Mononuclear cell (primary cell): ENCODE measurements at regions not wholly inside any gene's neighbourhood (a gene's known extent, or its start where the extent isn't known, plus 50 kb on each side); places are given as distances from the start of the nearest gene placed in this dataset.

Source experiments
- H3K27me3 ChIP-seq: 2 replicates; pipeline ENCODE4 v1.6.0; 2011; ENCODE audit warnings: low read length, control low read depth; ENCODE audit not compliant: insufficient read depth
- H3K4me1 ChIP-seq: 2 replicates; pipeline ENCODE4 v1.5.1; 2011; ENCODE audit warnings: mild to moderate bottlenecking, low read length, control low read depth; ENCODE audit not compliant: insufficient read depth
- H3K4me3 ChIP-seq: 2 replicates; pipeline ENCODE4 v1.5.1; 2011; ENCODE audit warnings: mild to moderate bottlenecking, low read length, moderate library complexity
- H3K9me3 ChIP-seq: 2 replicates; pipeline ENCODE4 v1.5.1; 2011; ENCODE audit warnings: low read depth, mild to moderate bottlenecking, control low read depth, low read length

DNA sequence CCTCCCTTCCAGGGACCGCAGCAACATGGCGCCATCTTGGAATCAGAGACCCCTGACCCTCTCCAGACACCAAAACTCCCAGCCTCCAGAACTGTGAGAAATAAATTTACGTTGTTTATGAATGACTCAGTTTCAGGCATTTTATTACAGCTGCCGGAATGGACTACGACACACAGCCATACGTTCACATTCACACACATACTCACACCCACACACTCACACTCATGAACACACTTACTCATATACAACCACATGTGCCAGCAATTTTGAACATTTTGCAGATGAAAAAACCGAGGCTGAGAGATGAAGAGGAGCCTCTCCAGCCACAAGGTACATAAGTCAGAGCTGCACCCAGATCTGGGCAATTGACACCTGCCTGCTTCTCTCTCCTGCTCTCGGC, 151.0 kb upstream of the RAB4A start:
- H3K27me3 ChIP-seq = no peaks in the 10 kb centered on the region
- H3K9me3 ChIP-seq = no peaks in the 10 kb centered on the region
- H3K4me1 ChIP-seq = peaks cover 6% of the 10 kb centered on the region
- H3K4me3 ChIP-seq = no peak overlapping the region

DNA sequence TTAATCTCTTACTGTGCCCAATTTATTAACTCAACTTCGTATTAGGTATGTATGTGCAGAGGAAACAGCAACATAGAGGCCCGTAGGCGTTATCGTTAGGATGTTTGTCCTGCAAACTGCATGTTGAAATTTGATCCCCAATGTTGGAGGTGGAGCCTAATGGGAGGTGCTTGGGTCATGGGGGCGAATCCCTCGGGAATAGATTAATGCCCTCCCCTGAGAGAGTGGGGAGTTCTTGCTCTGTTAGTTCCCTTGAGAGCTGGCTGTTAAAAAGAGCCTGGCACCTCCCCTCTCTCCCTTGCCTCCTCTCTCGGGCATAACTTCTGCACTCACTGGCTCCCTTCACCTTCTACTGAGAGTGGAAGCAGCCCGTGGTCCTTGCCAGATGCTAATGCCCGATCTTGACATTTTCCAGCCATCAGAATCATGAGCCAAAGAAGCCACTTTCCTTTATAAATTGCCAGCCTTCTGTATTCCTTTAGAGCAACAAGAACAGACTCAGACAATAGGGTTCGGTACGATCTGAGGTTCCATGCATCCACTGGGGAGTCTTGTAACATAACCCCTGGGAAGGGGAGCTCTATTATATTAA, 149.0 kb upstream of the RAB4A start:
- Histone ChIP-seq H3K4me3 (no peak overlapping the region), H3K4me1 (peaks cover 6% of the 10 kb centered on the region), H3K27me3 (no peaks in the 10 kb centered on the region), H3K9me3 (no peaks in the 10 kb centered on the region)

DNA sequence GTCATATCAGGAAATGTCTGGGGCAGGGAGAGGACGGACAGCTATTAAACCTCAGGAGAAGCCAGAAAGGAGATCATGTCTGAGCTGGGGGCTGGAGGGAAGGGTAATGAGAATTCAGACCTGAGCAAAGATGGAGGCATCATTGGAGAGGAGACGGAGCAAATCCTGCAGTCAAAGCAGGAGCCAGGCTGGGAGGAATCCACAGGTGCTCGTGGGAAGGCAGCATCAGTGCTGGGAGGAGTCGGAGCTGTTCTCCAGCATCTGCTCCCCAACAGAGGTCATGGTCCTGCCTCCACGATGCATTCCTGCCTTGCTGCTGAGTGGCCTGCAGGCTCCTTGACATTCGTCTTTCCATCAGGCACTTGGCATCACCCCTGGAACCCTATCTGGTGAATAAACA, 148.3 kb upstream of the RAB4A start:
- H3K9me3 ChIP-seq = no peaks in the 10 kb centered on the region
- no peaks in the 10 kb centered on the region for H3K27me3 ChIP-seq
- peaks cover 10% of the 10 kb centered on the region for H3K4me1 ChIP-seq
- H3K4me3 ChIP-seq = no peak overlapping the region

DNA sequence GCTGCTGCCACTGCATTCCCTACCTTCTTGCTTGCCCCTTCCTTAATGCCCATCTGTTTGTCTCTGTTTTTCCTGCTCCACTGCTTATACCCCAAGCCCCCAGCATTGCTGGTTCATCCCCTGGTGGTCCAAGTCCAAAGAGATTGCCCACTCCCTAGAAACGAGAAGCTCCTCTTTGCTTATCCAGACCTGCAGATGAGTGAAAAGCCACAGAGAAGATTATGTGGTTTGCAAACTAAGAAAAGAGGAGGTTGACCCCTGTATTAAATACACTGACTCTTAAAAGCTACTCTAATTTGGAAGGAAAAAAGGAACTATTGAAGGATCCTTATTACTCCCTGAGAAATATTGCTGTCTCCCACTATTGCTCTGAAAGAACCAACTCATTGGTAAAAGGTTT, 146.8 kb upstream of the RAB4A start:
- Histone ChIP-seq H3K4me3 (no peak overlapping the region), H3K27me3 (no peaks in the 10 kb centered on the region), H3K9me3 (no peaks in the 10 kb centered on the region), H3K4me1 (peaks cover 18% of the 10 kb centered on the region)

DNA sequence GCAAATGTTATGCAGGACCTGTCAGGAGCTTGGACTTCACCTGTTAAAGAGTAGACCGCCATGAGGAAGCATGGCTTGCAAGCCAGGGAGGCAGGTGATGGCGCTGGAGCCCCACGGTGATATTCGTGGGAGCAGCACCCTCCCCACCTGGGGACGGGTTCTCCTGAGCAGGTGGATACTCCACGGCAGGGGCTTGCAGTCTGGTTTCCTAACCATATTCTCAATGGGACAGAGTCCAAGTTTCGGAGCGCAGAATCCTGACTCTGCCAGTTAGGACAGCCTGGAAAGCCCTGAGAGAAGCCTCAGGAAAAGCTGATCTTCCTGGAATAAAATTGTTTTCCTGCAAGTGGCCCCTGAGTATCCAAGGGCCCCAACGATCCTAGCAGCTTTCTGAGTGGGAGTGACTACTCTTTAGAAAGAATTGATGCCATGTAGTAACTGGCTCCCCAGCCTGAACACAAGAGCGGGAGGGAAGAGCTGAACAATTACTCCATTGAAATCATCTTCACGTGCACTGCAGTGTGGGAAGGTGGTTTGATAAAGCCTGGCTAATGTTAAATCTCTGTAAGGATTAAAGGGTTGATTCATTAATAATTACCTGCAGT, 146.3 kb upstream of the RAB4A start:
- H3K9me3 ChIP-seq = no peaks in the 10 kb centered on the region
- peaks cover 23% of the 10 kb centered on the region for H3K4me1 ChIP-seq
- H3K4me3 ChIP-seq = no peak overlapping the region
- no peaks in the 10 kb centered on the region for H3K27me3 ChIP-seq

DNA sequence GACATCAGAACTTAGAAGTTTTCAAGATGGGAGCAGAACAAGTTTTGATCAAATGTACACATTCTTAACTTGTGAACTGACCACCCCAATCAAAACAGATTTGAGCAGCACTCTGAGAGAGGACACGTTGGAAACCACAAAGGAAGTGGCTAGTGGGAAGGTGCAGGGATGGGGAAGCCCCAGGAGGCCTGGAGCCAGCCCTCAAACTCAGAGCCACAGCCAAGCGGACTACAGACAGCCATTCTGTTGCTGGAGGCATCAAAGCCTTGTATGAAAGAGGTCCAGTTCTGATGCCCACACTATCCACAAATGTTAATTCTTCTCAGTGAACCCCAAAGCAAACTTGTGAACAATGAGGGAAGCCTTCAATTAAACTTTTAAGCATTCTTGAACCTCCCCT, 143.6 kb upstream of the RAB4A start:
- Histone ChIP-seq H3K27me3 (no peaks in the 10 kb centered on the region), H3K9me3 (no peaks in the 10 kb centered on the region), H3K4me1 (peaks cover 49% of the 10 kb centered on the region), H3K4me3 (no peak overlapping the region)

DNA sequence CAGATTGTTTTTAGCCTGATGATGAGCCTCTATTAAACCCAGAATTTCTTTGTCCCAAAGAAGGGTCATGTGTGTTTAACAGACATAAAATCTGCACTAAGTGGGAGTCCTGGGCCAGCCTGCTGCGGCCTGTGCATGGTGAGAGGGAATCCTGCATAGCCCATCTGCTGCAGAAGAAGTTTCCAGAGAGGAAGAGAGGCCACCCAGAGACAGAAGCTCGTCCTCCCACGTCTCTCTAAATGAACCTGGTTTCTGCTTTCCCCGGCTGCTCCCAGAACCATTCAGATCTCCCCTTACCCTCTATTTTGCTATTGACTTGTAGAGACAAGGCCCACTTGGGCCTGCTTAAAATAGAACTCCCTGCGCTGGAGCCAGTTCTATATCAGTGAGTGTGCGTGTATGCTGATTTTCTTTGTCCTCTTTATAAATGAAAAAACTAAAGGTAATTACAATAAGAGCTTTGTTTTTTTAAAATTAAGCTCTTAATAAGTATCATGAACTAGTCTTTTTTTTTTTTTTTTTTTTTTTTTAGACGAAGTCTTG, 142.8 kb upstream of the RAB4A start:
- H3K4me3 ChIP-seq = no peak overlapping the region
- H3K27me3 ChIP-seq = no peaks in the 10 kb centered on the region
- peaks cover 56% of the 10 kb centered on the region for H3K4me1 ChIP-seq
- H3K9me3 ChIP-seq = no peaks in the 10 kb centered on the region

DNA sequence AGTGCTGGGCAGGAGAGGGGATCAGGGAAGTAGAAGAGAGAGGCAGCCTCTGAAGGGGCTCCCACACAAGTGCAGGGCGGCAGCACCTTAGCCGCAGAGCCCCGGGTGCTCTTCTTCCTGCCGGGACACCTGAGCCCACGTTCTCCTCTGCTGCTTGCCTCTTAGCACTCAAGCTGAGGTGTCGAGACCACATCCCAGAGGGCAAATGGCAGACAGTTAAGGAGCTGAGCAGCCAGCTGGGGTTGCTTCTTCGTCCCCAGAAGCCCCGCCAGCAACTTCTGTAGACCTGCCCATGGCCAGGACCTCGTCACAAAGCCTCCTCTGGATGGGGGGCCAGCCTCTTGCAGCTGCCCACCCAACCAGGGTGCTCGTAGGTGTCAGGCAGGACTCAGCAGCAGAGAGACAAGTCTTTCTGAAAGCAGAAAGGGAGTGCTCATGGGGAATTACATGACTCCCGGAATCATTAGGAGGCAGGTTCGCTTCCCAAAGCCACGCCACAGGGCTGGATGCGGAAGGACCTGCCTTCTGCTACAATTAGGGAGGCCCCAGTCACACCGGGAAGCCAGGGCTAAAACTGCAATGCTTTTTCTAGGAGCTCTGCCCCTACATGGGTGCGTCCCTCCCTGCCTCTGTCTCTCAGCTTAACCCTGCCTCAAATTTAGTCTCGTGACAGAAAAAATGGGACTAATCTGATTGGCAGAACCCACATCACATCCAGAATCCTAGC, 141.4 kb upstream of the RAB4A start:
- H3K4me1 ChIP-seq = peaks cover 67% of the 10 kb centered on the region
- H3K27me3 ChIP-seq = no peaks in the 10 kb centered on the region
- H3K9me3 ChIP-seq = no peaks in the 10 kb centered on the region
- H3K4me3 ChIP-seq = no peak overlapping the region

DNA sequence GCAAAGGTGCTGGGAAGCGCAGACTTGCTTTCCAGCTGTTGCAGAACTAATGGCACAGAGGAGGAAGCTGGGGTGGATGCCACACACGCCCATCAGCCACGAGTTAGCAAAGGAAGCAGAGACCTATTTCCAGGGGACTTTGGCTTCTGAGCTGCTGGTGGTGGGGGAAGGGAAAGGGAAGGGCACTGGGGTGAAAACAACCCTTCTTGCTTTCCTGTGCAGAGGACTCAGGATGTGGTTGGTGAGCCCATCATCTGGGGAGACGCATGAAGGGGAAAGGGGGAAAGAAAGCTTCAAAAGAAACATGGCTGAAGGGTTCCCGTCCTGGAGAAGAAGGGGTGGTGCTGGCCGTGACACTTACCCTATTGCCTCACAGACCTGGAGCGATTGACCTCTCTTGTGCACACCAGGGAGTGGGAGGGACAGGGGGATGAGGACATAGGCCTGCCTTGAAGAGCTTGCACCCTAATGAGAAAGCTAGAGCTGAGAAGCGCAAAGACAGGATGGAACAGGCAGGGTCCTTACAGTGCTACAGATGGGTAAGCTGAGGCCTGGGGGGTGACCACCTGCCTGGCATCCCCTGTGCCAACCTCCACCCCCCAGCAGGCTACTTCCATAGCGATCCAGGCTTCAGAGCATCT, 140.8 kb upstream of the RAB4A start:
- no peaks in the 10 kb centered on the region for H3K9me3 ChIP-seq
- H3K4me1 ChIP-seq = peaks cover 67% of the 10 kb centered on the region
- no peak overlapping the region for H3K4me3 ChIP-seq
- no peaks in the 10 kb centered on the region for H3K27me3 ChIP-seq

DNA sequence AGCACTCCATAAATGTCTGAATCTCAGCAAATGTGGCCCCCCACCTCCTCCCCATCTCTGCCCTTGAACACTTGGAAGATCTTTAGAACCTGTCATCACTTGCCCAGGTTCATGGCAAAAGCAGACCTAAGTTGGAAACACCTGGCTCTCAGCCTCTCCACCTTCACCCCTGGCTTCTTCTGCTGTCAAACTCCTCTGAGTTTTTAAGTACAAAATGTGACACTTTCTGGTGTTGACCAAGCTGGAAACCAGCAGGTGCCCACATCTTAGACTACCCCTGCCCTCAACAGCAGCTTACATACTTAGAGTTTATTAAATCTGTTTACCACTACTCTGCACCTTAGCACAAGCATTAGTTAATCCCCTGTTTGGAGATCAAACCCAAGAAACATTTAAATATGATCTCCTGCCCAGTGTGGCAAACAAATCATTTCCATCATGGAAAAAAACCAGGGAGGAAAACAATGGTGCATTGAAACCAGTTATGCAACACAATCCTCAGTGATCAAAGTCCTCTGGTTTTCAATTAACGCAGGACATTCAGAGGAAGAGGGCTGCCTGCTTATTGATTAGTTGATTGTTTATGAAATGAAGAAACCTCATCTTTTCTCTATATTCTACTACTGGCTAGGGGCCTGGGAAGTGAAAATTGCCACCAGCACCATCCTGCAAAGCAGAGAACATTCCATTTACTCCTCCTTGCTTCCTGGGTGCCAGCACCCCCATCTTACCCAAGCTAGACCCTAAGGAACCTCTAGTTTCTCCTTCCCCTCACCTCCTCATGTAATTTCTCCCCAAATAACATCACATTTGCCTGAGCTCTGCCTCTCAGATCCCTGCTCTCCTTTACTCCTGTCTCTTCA, 139.4 kb upstream of the RAB4A start:
- H3K9me3 ChIP-seq = no peaks in the 10 kb centered on the region
- H3K4me1 ChIP-seq = peaks cover 70% of the 10 kb centered on the region
- no peak overlapping the region for H3K4me3 ChIP-seq
- no peaks in the 10 kb centered on the region for H3K27me3 ChIP-seq

DNA sequence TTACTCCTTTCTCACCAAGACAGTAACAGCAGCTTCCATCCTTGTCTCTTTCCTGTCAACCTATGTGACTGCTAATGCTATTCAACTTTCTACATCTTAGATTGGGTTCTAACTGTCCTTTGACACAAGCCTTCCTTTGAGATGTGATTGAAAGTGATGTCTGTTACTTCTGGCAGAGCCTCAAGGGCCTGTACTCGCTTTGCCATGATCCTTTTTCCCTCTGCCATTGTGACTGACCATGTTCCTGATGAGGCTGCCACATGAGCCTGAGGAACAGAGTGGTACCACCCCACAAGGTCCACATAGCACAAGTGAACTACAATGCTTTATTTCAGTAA, 138.8 kb upstream of the RAB4A start:
- Histone ChIP-seq H3K9me3 (no peaks in the 10 kb centered on the region), H3K4me1 (peaks cover 76% of the 10 kb centered on the region), H3K27me3 (no peaks in the 10 kb centered on the region), H3K4me3 (no peak overlapping the region)

DNA sequence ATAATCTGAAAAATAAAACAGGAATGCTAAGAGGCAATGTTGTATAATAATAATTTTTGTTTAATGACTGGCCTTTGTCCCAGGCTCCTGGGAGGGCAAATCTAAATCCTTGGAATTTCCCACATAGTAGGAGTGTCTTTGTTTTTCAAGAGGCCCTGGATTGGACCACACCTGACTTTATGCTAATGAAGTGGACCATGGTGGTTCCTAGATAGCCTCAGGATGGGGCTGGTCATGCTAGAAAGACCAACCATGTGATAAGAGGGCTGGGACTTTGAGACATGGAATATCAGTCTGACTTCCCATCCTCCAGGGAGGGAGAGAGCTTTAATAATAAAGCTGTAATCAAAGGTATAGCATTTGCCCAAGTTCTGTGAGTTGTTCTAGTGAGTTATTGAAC, 138.2 kb upstream of the RAB4A start:
- peaks cover 75% of the 10 kb centered on the region for H3K4me1 ChIP-seq

DNA sequence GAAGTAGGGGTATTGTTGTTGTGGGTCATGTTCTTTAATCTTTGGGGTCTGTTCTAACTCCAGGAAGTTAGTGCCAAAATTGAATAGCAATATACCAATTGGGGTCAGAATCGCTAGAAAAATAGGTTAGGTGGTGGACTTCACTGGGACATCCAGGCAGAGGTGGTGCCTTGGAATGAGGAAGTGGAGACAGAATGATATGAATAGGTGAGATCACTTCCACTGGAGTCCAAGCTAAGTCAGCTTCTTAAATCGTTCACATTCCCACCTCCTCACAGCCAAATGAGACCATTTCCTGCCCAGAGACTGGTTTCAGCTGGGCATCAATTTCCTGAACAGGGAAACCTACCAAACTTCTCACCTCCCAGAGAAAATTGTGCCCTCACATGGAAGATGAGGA, 137.8 kb upstream of the RAB4A start:
- peaks cover 70% of the 10 kb centered on the region for H3K4me1 ChIP-seq
- H3K4me3 ChIP-seq = no peak overlapping the region
- H3K9me3 ChIP-seq = no peaks in the 10 kb centered on the region
- H3K27me3 ChIP-seq = no peaks in the 10 kb centered on the region

More for the DNA sequence above, 138.2 kb upstream of the RAB4A start:
- H3K9me3 ChIP-seq = no peaks in the 10 kb centered on the region
- H3K27me3 ChIP-seq = no peaks in the 10 kb centered on the region
- no peak overlapping the region for H3K4me3 ChIP-seq

DNA sequence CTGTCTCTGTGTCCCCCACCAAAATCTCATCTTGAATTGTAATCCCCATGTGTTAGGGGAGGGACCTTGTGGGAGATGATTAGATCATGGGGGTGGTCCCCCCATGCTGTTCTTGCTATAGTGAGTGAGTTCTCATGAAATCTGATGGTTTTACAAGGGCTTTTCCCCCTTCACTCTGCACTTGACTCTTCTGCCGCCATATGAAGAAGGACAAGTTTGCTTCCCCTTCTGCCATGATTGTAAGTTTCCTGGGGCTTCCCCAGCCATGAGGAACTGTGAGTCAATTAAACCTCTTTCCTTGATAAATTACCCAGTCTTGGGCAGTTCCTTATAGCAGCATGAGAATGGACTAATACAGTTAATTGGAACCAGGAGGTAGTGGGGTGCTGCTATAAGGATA, 137.1 kb upstream of the RAB4A start:
- H3K27me3 ChIP-seq = no peaks in the 10 kb centered on the region
- H3K9me3 ChIP-seq = no peaks in the 10 kb centered on the region
- H3K4me3 ChIP-seq = no peak overlapping the region
- peaks cover 69% of the 10 kb centered on the region for H3K4me1 ChIP-seq
